HPDE6-E6E7 (cell line): ENCODE measurements at regions not wholly inside any gene's neighbourhood (a gene's known extent, or its start where the extent isn't known, plus 50 kb on each side); places are given as distances from the start of the nearest gene placed in this dataset.
"Not testable (repeated sequence)": the region's sequence is repeated elsewhere in the genome, so short reads cannot be mapped to it uniquely, and the experiment has no call there.

Source experiments
- DNase-seq: peaks from one replicate; pipeline ENCODE4 v3.0.0; 2011; ENCODE audit warnings: missing footprints; ENCODE audit errors: extremely low spot score

GRCh38 chr3:5543047-5543446, 355.5 kb downstream of the EDEM1 start:
- no peak for DNase-seq

- no peak for DNase-seq
These were observed 358.2 kb downstream of the EDEM1 start for GRCh38 chr3:5545719-5546118.

GRCh38 chr3:5553203-5553602, 365.7 kb downstream of the EDEM1 start:
- DNase-seq, result no peak

- no peak for DNase-seq
These were observed 366.8 kb downstream of the EDEM1 start for GRCh38 chr3:5554245-5554747.

GRCh38 chr3:5560199-5560598, 372.7 kb downstream of the EDEM1 start:
- no peak for DNase-seq

- no peak for DNase-seq
These were observed 376.2 kb downstream of the EDEM1 start for GRCh38 chr3:5563537-5564277.

GRCh38 chr3:5564278-5564666, 376.8 kb downstream of the EDEM1 start:
- DNase-seq, result no peak

GRCh38 chr3:5565026-5565425, 377.5 kb downstream of the EDEM1 start:
- no peak for DNase-seq

- no peak for DNase-seq
These were observed 379.6 kb downstream of the EDEM1 start for GRCh38 chr3:5567113-5567512.

- DNase-seq, result no peak
These were observed 380.9 kb downstream of the EDEM1 start for GRCh38 chr3:5568451-5568850.

GRCh38 chr3:5569152-5569551, 381.6 kb downstream of the EDEM1 start:
- no peak for DNase-seq

- no peak for DNase-seq
These were observed 384.7 kb downstream of the EDEM1 start for GRCh38 chr3:5572168-5572567.

- no peak for DNase-seq
These were observed 388.9 kb downstream of the EDEM1 start for GRCh38 chr3:5576277-5577011.

GRCh38 chr3:5579139-5579602, 391.7 kb downstream of the EDEM1 start:
- no peak for DNase-seq

- no peak for DNase-seq
These were observed 392.4 kb downstream of the EDEM1 start for GRCh38 chr3:5579946-5580345.

- no peak for DNase-seq
These were observed 393.3 kb downstream of the EDEM1 start for GRCh38 chr3:5580826-5581225.

GRCh38 chr3:5581743-5582142, 394.2 kb downstream of the EDEM1 start:
- DNase-seq, result no peak

GRCh38 chr3:5583920-5584319, 396.4 kb downstream of the EDEM1 start:
- DNase-seq, result no peak

GRCh38 chr3:5585085-5585484, 397.6 kb downstream of the EDEM1 start:
- DNase-seq, result no peak

GRCh38 chr3:5606884-5607472, 419.5 kb downstream of the EDEM1 start:
- DNase-seq, result no peak

- no peak for DNase-seq
These were observed 420.1 kb downstream of the EDEM1 start for GRCh38 chr3:5607581-5607980.

GRCh38 chr3:5608971-5609370, 421.5 kb downstream of the EDEM1 start:
- DNase-seq, result not testable (repeated sequence)

GRCh38 chr3:5613599-5613998, 426.1 kb downstream of the EDEM1 start:
- DNase-seq, result no peak
